Stimulated activated effector memory CD8-positive, alpha-beta T cell treated with anti-CD3 and anti-CD28 coated beads, Interleukin-12 subunit alpha, Interleukin-12 subunit beta, amount 100 ng/mL, for 72 hours (primary cell): ENCODE measurements at regions not wholly inside any gene's neighbourhood (a gene's known extent, or its start where the extent isn't known, plus 50 kb on each side); places are given as distances from the start of the nearest gene placed in this dataset.

Source experiments
- ATAC-seq: fragments of 150-1000 bp; cut with Tn5 transposase; 2 replicates; pipeline ENCODE4 v1.10.0; 2021
- DNase-seq, 2 donors: peaks; one replicate each; pipeline ENCODE4 v3.0.0; 2021 to 2022; ENCODE audit warnings: low spot score in 2 of 2
- H3K27ac Mint-ChIP-seq: one replicate; pipeline ENCODE4 v1.8.0; 2022; ENCODE audit warnings: mild to moderate bottlenecking, mixed read lengths
- H3K36me3 Mint-ChIP-seq: one replicate; pipeline ENCODE4 v1.8.0; 2022; ENCODE audit warnings: mild to moderate bottlenecking, mixed read lengths
- H3K4me1 Mint-ChIP-seq: one replicate; pipeline ENCODE4 v1.8.0; 2022; ENCODE audit warnings: mixed read lengths
- H3K4me3 Mint-ChIP-seq: one replicate; pipeline ENCODE4 v1.8.0; 2022; ENCODE audit warnings: mild to moderate bottlenecking, mixed read lengths
- H3K9me3 Mint-ChIP-seq: one replicate; pipeline ENCODE4 v1.8.0; 2022; ENCODE audit warnings: mixed read lengths

- Mint-ChIP-seq H3K27ac (no peak overlapping the region), H3K4me3 (no peak overlapping the region), H3K9me3 (peaks cover 17% of the 10 kb centered on the region), H3K36me3 (no peaks in the 10 kb centered on the region), H3K4me1 (no peaks in the 10 kb centered on the region)
- DNase-seq (no peak), ATAC-seq (no peak)
These were observed 327.5 kb upstream of the IGFBP7 start for GRCh38 chr4:57437649-57438048.

GRCh38 chr4:57435300-57435699, 325.1 kb upstream of the IGFBP7 start:
- no peaks in the 10 kb centered on the region for H3K36me3 Mint-ChIP-seq
- no peak for ATAC-seq
- no peaks in the 10 kb centered on the region for H3K4me1 Mint-ChIP-seq
- H3K9me3 Mint-ChIP-seq: peaks cover 11% of the 10 kb centered on the region
- no peak overlapping the region for H3K4me3 Mint-ChIP-seq
- no peak for DNase-seq
- no peak overlapping the region for H3K27ac Mint-ChIP-seq

GRCh38 chr4:57430726-57431125, 320.5 kb upstream of the IGFBP7 start:
- Mint-ChIP-seq H3K36me3 (no peaks in the 10 kb centered on the region), H3K4me3 (no peak overlapping the region), H3K9me3 (peaks cover 5% of the 10 kb centered on the region), H3K4me1 (no peaks in the 10 kb centered on the region), H3K27ac (no peak overlapping the region)
- DNase-seq (no peak), ATAC-seq (no peak)

- ATAC-seq (no peak), DNase-seq (no peak)
- Mint-ChIP-seq H3K36me3 (no peaks in the 10 kb centered on the region), H3K9me3 (no peaks in the 10 kb centered on the region), H3K4me1 (no peaks in the 10 kb centered on the region), H3K27ac (no peak overlapping the region), H3K4me3 (no peak overlapping the region)
These were observed 316.7 kb upstream of the IGFBP7 start for GRCh38 chr4:57426779-57427395.

GRCh38 chr4:57425610-57426009, 315.4 kb upstream of the IGFBP7 start:
- Mint-ChIP-seq H3K9me3 (no peaks in the 10 kb centered on the region), H3K4me3 (no peak overlapping the region), H3K27ac (no peak overlapping the region), H3K4me1 (no peaks in the 10 kb centered on the region), H3K36me3 (no peaks in the 10 kb centered on the region)
- DNase-seq (no peak), ATAC-seq (peak; percentile 58)

GRCh38 chr4:57424232-57424897, 314.2 kb upstream of the IGFBP7 start:
- Mint-ChIP-seq H3K27ac (no peak overlapping the region), H3K4me3 (no peak overlapping the region), H3K9me3 (peaks cover 2% of the 10 kb centered on the region), H3K4me1 (no peaks in the 10 kb centered on the region), H3K36me3 (no peaks in the 10 kb centered on the region)
- no peak for ATAC-seq
- DNase-seq: no peak

GRCh38 chr4:57418133-57418532, 307.9 kb upstream of the IGFBP7 start:
- DNase-seq (no peak), ATAC-seq (no peak)
- Mint-ChIP-seq H3K27ac (no peak overlapping the region), H3K4me3 (no peak overlapping the region), H3K36me3 (no peaks in the 10 kb centered on the region), H3K9me3 (peaks cover 2% of the 10 kb centered on the region), H3K4me1 (no peaks in the 10 kb centered on the region)

- Mint-ChIP-seq H3K9me3 (no peaks in the 10 kb centered on the region), H3K4me1 (no peaks in the 10 kb centered on the region), H3K27ac (no peak overlapping the region), H3K36me3 (no peaks in the 10 kb centered on the region), H3K4me3 (no peak overlapping the region)
- ATAC-seq: no peak
- no peak for DNase-seq
These were observed 302.3 kb upstream of the IGFBP7 start for GRCh38 chr4:57412259-57413054.

GRCh38 chr4:57410331-57411052, 300.3 kb upstream of the IGFBP7 start:
- Mint-ChIP-seq H3K9me3 (no peaks in the 10 kb centered on the region), H3K4me1 (no peaks in the 10 kb centered on the region), H3K4me3 (no peak overlapping the region), H3K27ac (no peak overlapping the region), H3K36me3 (no peaks in the 10 kb centered on the region)
- DNase-seq (no peak), ATAC-seq (no peak)

GRCh38 chr4:57405359-57405758, 295.2 kb upstream of the IGFBP7 start:
- peaks cover 13% of the 10 kb centered on the region for H3K9me3 Mint-ChIP-seq
- DNase-seq (no peak), ATAC-seq (no peak)
- no peak overlapping the region for H3K27ac Mint-ChIP-seq
- no peak overlapping the region for H3K4me3 Mint-ChIP-seq
- no peaks in the 10 kb centered on the region for H3K36me3 Mint-ChIP-seq
- H3K4me1 Mint-ChIP-seq: no peaks in the 10 kb centered on the region

- Mint-ChIP-seq H3K4me3 (no peak overlapping the region), H3K36me3 (no peaks in the 10 kb centered on the region), H3K4me1 (no peaks in the 10 kb centered on the region), H3K9me3 (peaks cover 13% of the 10 kb centered on the region), H3K27ac (no peak overlapping the region)
- no peak for DNase-seq
- ATAC-seq: no peak
These were observed 294.3 kb upstream of the IGFBP7 start for GRCh38 chr4:57404483-57404882.

GRCh38 chr4:57403591-57403990, 293.4 kb upstream of the IGFBP7 start:
- no peak for ATAC-seq
- Mint-ChIP-seq H3K27ac (no peak overlapping the region), H3K4me1 (no peaks in the 10 kb centered on the region), H3K4me3 (no peak overlapping the region), H3K9me3 (peaks cover 13% of the 10 kb centered on the region), H3K36me3 (no peaks in the 10 kb centered on the region)
- DNase-seq: no peak

GRCh38 chr4:57401586-57401985, 291.4 kb upstream of the IGFBP7 start:
- Mint-ChIP-seq H3K4me3 (no peak overlapping the region), H3K9me3 (peaks cover 13% of the 10 kb centered on the region), H3K36me3 (no peaks in the 10 kb centered on the region), H3K27ac (no peak overlapping the region), H3K4me1 (no peaks in the 10 kb centered on the region)
- DNase-seq (no peak), ATAC-seq (no peak)

GRCh38 chr4:57378766-57379165, 268.6 kb upstream of the IGFBP7 start:
- Mint-ChIP-seq H3K36me3 (no peaks in the 10 kb centered on the region), H3K9me3 (no peaks in the 10 kb centered on the region), H3K27ac (no peak overlapping the region), H3K4me1 (no peaks in the 10 kb centered on the region), H3K4me3 (no peak overlapping the region)
- DNase-seq (no peak), ATAC-seq (no peak)

- H3K4me1 Mint-ChIP-seq: no peaks in the 10 kb centered on the region
These were observed 264.8 kb upstream of the IGFBP7 start for GRCh38 chr4:57374866-57375595.

More at GRCh38 chr4:57374866-57375595, 264.8 kb upstream of the IGFBP7 start:
- Mint-ChIP-seq H3K36me3 (no peaks in the 10 kb centered on the region), H3K9me3 (no peaks in the 10 kb centered on the region), H3K4me3 (no peak overlapping the region), H3K27ac (no peak overlapping the region)
- no peak for ATAC-seq
- no peak for DNase-seq
